SK-N-SH (cell line): ENCODE measurements at regions not wholly inside any gene's neighbourhood (a gene's known extent, or its start where the extent isn't known, plus 50 kb on each side); places are given as distances from the start of the nearest gene placed in this dataset.

ENCODE experiments used
- YY1 ChIP-seq: IDR thresholded peaks from 2 replicates; pipeline ENCODE4 v1.4.0; 2012; ENCODE audit warnings: low read depth, mild to moderate bottlenecking
- TF ChIP-seq, protein P1 (sequence below): fragments of 200-600 bp; sonication (generic); IDR thresholded peaks from 2 replicates; pipeline ENCODE4 v1.6.1; 2017; ENCODE audit warnings: antibody characterized with exemption, mild to moderate bottlenecking, moderate library complexity
- TF ChIP-seq, protein P2 (sequence below): IDR thresholded peaks from 2 replicates; pipeline ENCODE4 v1.4.0; 2012; ENCODE audit warnings: low read depth, borderline replicate concordance

DNA sequence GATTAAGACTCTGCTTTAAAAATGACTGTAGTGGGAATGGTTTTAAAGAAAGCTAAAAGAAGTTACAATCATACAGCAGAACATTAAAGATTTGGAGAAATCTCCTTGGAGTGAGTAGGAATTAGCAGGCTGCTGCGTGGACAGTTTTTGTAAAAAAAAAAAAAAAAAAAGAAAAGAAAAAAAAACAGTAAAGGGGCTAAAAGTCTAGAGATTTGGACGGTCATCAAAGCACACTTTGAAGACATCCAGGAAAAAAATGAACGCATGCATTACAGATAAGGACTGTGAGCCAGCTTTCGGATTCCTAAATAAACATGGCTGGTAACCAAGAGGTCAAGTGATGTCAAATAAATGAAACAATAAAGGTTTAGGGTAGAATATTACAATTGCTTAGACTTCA is 1700.6 kb downstream of the PCDH9 start:
- TF ChIP-seq YY1: no peak
- TF ChIP-seq, protein P1, sequence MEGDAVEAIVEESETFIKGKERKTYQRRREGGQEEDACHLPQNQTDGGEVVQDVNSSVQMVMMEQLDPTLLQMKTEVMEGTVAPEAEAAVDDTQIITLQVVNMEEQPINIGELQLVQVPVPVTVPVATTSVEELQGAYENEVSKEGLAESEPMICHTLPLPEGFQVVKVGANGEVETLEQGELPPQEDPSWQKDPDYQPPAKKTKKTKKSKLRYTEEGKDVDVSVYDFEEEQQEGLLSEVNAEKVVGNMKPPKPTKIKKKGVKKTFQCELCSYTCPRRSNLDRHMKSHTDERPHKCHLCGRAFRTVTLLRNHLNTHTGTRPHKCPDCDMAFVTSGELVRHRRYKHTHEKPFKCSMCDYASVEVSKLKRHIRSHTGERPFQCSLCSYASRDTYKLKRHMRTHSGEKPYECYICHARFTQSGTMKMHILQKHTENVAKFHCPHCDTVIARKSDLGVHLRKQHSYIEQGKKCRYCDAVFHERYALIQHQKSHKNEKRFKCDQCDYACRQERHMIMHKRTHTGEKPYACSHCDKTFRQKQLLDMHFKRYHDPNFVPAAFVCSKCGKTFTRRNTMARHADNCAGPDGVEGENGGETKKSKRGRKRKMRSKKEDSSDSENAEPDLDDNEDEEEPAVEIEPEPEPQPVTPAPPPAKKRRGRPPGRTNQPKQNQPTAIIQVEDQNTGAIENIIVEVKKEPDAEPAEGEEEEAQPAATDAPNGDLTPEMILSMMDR: no peak
- TF ChIP-seq, protein P2, sequence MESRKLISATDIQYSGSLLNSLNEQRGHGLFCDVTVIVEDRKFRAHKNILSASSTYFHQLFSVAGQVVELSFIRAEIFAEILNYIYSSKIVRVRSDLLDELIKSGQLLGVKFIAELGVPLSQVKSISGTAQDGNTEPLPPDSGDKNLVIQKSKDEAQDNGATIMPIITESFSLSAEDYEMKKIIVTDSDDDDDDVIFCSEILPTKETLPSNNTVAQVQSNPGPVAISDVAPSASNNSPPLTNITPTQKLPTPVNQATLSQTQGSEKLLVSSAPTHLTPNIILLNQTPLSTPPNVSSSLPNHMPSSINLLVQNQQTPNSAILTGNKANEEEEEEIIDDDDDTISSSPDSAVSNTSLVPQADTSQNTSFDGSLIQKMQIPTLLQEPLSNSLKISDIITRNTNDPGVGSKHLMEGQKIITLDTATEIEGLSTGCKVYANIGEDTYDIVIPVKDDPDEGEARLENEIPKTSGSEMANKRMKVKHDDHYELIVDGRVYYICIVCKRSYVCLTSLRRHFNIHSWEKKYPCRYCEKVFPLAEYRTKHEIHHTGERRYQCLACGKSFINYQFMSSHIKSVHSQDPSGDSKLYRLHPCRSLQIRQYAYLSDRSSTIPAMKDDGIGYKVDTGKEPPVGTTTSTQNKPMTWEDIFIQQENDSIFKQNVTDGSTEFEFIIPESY: no peak
